ENCODE measurements at regions not wholly inside any gene's neighbourhood (a gene's known extent, or its start where the extent isn't known, plus 50 kb on each side); places are given as distances from the start of the nearest gene placed in this dataset.

DNA sequence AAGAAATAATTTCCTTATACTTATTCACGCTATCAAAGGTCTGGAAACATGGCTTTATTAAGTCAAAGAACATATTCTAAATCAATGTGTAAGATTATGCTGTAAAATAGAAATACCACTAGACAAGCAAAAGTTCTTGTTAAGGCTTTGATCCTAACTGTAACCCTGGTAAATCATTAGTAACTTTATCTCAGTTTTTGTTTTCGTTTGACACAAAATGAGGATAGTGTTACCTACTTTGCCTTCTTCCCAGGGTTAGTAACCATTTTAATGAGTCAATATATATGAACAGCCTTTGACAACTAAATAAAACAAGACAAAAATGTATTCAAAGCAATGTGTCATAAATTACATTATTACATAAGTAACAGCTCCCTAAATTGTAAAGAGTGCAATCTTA is 1336.3 kb downstream of the FAM181B start:
- intact Hi-C loops (cut with DNase I) = no loop called here
- H3K36me3 ChIP-seq (replicated peaks in 1 of 2) = no peaks in the 10 kb centered on the region
- H3K4me3 ChIP-seq = no peak overlapping the region
- 58 to 70% (median 64%) methylated on average over 2 of the region's 2 CpGs for WGBS, 4 donors
- TF ChIP-seq POLR2A (IDR thresholded peaks at IDR 0.05) = no peak
- TF ChIP-seq, protein P1, sequence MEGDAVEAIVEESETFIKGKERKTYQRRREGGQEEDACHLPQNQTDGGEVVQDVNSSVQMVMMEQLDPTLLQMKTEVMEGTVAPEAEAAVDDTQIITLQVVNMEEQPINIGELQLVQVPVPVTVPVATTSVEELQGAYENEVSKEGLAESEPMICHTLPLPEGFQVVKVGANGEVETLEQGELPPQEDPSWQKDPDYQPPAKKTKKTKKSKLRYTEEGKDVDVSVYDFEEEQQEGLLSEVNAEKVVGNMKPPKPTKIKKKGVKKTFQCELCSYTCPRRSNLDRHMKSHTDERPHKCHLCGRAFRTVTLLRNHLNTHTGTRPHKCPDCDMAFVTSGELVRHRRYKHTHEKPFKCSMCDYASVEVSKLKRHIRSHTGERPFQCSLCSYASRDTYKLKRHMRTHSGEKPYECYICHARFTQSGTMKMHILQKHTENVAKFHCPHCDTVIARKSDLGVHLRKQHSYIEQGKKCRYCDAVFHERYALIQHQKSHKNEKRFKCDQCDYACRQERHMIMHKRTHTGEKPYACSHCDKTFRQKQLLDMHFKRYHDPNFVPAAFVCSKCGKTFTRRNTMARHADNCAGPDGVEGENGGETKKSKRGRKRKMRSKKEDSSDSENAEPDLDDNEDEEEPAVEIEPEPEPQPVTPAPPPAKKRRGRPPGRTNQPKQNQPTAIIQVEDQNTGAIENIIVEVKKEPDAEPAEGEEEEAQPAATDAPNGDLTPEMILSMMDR (IDR thresholded peaks at IDR 0.05) = no peak
- no peaks in the 10 kb centered on the region for H3K27me3 ChIP-seq
- no peaks in the 10 kb centered on the region for H3K4me1 ChIP-seq (replicated peaks in 1 of 2)
- H3K27ac ChIP-seq = no peak overlapping the region
- H3K9me3 ChIP-seq (replicated peaks in 1 of 3) = no peaks in the 10 kb centered on the region
- no peak for DNase-seq

DNA sequence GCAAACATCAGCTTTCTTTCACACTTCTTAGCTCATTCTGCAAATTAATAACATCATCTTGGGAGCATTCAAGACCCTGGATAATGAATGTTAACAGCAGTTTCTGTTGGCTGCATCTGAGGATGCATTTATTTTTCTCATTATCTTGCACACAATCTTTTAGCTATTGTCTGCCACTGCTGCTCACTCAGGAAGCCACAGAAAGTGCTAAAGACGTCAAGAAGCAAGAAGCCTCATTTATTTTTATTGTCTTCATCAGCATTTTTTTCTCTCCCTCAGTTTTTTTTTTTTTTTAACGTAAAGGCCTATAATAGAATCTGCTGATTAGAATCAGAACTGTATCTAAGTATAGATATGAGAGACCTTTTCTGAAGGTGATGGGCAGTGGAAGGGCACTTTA is 1339.4 kb downstream of the FAM181B start:
- no peak for DNase-seq
- H3K36me3 ChIP-seq (replicated peaks in 1 of 2) = no peaks in the 10 kb centered on the region
- no peaks in the 10 kb centered on the region for H3K27me3 ChIP-seq
- no peaks in the 10 kb centered on the region for H3K9me3 ChIP-seq (replicated peaks in 1 of 3)
- no peak overlapping the region for H3K27ac ChIP-seq
- no peaks in the 10 kb centered on the region for H3K4me1 ChIP-seq (replicated peaks in 1 of 2)
- intact Hi-C loops (cut with DNase I) = no loop called here
- no peak overlapping the region for H3K4me3 ChIP-seq
- TF ChIP-seq POLR2A (IDR thresholded peaks at IDR 0.05) = no peak
- TF ChIP-seq, protein P1 (IDR thresholded peaks at IDR 0.05) = no peak
- WGBS, 4 donors = 34 to 61% (median 41%) methylated on average over 2 of the region's 2 CpGs

DNA sequence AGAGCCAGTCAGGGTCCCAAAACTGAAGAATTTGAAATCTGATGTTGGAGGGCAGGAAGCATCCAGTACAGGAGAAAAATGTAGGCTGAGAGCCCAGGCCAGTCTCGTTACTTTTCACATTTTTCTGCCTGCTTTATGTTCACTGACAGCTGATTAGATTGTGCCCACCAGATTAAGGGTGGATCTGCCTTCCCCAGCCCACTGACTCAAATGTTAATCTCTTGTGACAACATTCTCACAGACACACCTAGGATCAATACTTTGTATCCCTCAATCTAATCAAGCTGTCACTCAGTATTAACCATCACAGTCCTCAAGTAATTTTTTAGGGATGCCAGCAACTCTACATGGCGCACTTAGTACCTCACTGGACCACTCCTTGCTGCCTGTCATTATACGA is 1345.3 kb downstream of the FAM181B start:
- Histone ChIP-seq H3K9me3 (replicated peaks in 1 of 3) (no peaks in the 10 kb centered on the region), H3K27me3 (no peaks in the 10 kb centered on the region), H3K4me1 (replicated peaks in 1 of 2) (no peaks in the 10 kb centered on the region), H3K4me3 (no peak overlapping the region), H3K27ac (no peak overlapping the region), H3K36me3 (replicated peaks in 1 of 2) (no peaks in the 10 kb centered on the region)
- TF ChIP-seq POLR2A (IDR thresholded peaks at IDR 0.05) = no peak
- TF ChIP-seq, protein P1 (IDR thresholded peaks at IDR 0.05) = no peak
- no peak for DNase-seq
- intact Hi-C loops (cut with DNase I) = no loop called here
- WGBS, 4 donors = 55 to 86% (median 79%) methylated on average over 3 of the region's 3 CpGs

DNA sequence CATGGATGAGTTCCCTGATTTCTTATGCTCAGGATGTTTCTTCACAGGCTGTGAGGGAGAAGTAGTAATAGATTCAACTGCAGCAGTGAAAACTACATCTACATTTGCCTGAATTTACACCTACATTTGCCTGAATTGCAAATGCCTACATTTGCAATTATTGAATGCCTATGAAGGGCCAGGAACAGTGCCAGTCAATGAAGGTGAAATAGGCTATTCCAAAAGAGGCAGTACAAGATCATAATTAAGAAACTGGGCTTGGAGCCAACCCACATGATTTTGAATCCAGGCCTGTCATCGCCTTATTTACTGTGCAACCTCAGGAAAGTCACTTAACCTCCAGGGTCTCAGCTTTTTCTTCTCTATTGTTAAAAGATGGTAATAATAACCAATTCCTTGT is 1353.3 kb downstream of the FAM181B start:
- WGBS, 4 donors = 38 to 63% (median 58%) methylated on average over 1 of the region's 1 CpG
- intact Hi-C loops (cut with DNase I) = no loop called here
- peak in 2 of 7 donors; percentile 8 to 16 for DNase-seq
- H3K4me3 ChIP-seq = no peak overlapping the region
- TF ChIP-seq, protein P1 (IDR thresholded peaks at IDR 0.05) = no peak
- no peak for TF ChIP-seq POLR2A (IDR thresholded peaks at IDR 0.05)
- no peaks in the 10 kb centered on the region for H3K4me1 ChIP-seq (replicated peaks in 1 of 2)
- no peaks in the 10 kb centered on the region for H3K36me3 ChIP-seq (replicated peaks in 1 of 2)
- no peaks in the 10 kb centered on the region for H3K9me3 ChIP-seq (replicated peaks in 1 of 3)
- H3K27ac ChIP-seq = no peak overlapping the region
- no peaks in the 10 kb centered on the region for H3K27me3 ChIP-seq

Data from adrenal gland (tissue), 9 donors.